GM12878 (cell line): ENCODE measurements at regions not wholly inside any gene's neighbourhood (a gene's known extent, or its start where the extent isn't known, plus 50 kb on each side); places are given as distances from the start of the nearest gene placed in this dataset.

Experiments
- ATAC-seq: fragments of 200-7000 bp; cut with Tn5 transposase; 3 replicates; pipeline ENCODE4 v1.9.1; 2020; ENCODE audit warnings: mild to moderate bottlenecking, moderate library complexity
- BruUV-seq: library from RNA; stranded (reverse); fragments of 400-500 nt; replicated peaks from 2 replicates; lab custom pipeline; 2021; lab: Mats Ljungman, UMichigan
- CTCF ChIA-PET: fragments of 300-600 bp; sonication (Branson Sonifier 250); formaldehyde crosslinking; extraction: SDS; loops from one replicate; lab custom pipeline; 2021; ENCODE audit warnings: inconsistent platforms; lab: Yijun Ruan, JAX
- POLR2A ChIA-PET: fragments of 350-600 bp; formaldehyde crosslinking; extraction: SDS; loops from one replicate; lab custom pipeline; 2021; ENCODE audit warnings: inconsistent platforms; lab: Charles Lee
- RAD21 ChIA-PET: fragments of 300-600 bp; sonication (Branson Sonifier 250); formaldehyde crosslinking; loops from one replicate; lab custom pipeline; 2023; ENCODE audit warnings: antibody characterized with exemption; ENCODE audit not compliant: unreplicated experiment; lab: Charles Lee
- SMC1A ChIA-PET: fragments of 300-600 bp; sonication (Branson Sonifier 250); formaldehyde crosslinking; loops from one replicate; lab custom pipeline; 2023; ENCODE audit not compliant: unreplicated experiment, uncharacterized antibody; lab: Charles Lee
- DNase-seq: peaks from one replicate; pipeline ENCODE4 v3.0.0-alpha.2; 2011; ENCODE audit warnings: low read depth, low spot score
- FAIRE-seq: peaks from 3 replicates; lab custom pipeline; 2011; peaks lifted over from hg19 to GRCh38; lab: Jason Lieb, UNC
- H2AFZ ChIP-seq: 2 replicates; pipeline ENCODE4 v1.6.0; 2011; ENCODE audit warnings: low read depth, low read length, control low read depth; ENCODE audit not compliant: control insufficient read depth
- H3K27ac ChIP-seq: 2 replicates; pipeline ENCODE4 v1.5.1; 2011; ENCODE audit warnings: control low read depth; ENCODE audit not compliant: control insufficient read depth, insufficient read depth
- H3K27me3 ChIP-seq, 2 experiments: replicated peaks in 1 of 2; 2 replicates each; pipeline versions ENCODE4 v1.6.0 to v1.6.1; 2011; ENCODE audit warnings: low read length in 1 of 2; ENCODE audit not compliant: control insufficient read depth in 2 of 2, insufficient read depth in 2 of 2
- H3K36me3 ChIP-seq, 2 experiments: 2 replicates each; pipeline ENCODE4 v1.5.1; 2011; ENCODE audit warnings: low read length in 1 of 2; ENCODE audit not compliant: control insufficient read depth in 2 of 2, insufficient read depth in 2 of 2
- H3K4me1 ChIP-seq: 2 replicates; pipeline ENCODE4 v1.6.1; 2011; ENCODE audit warnings: mild to moderate bottlenecking, low read length, moderate library complexity, mixed read lengths; ENCODE audit not compliant: control insufficient read depth, insufficient read depth
- H3K4me2 ChIP-seq: 2 replicates; pipeline ENCODE4 v1.6.0; 2011; ENCODE audit warnings: control low read depth; ENCODE audit not compliant: control insufficient read depth, insufficient read depth
- H3K4me3 ChIP-seq: fragments of 200-600 bp; sonication (generic); 2 replicates; pipeline ENCODE4 v1.5.1; 2016
- H3K79me2 ChIP-seq: 2 replicates; pipeline ENCODE4 v1.6.0; 2011; ENCODE audit warnings: low read length; ENCODE audit not compliant: control insufficient read depth, insufficient read depth
- H3K9ac ChIP-seq: 2 replicates; pipeline ENCODE4 v1.8.0; 2011; ENCODE audit warnings: low read length, control low read depth, mixed read lengths; ENCODE audit not compliant: control insufficient read depth, insufficient read depth
- H3K9me3 ChIP-seq: replicated peaks from 3 replicates; pipeline ENCODE4 v1.5.1; 2011; ENCODE audit warnings: mild to moderate bottlenecking, low read length; ENCODE audit not compliant: control insufficient read depth, insufficient read depth
- H4K20me1 ChIP-seq: 2 replicates; pipeline ENCODE4 v1.6.0; 2011; ENCODE audit not compliant: control insufficient read depth, insufficient read depth
- BHLHE40 ChIP-seq, 2 experiments: fragments of 450-650 bp in 1 of 2; IDR thresholded peaks; 2 replicates each; pipeline ENCODE4 v1.6.1; 2011 to 2017; ENCODE audit warnings: low read depth in 2 of 2, borderline replicate concordance in 1 of 2, improper control_type of control experiment in 1 of 2, low read length in 1 of 2, mild to moderate bottlenecking in 1 of 2
- CHD1 ChIP-seq: IDR thresholded peaks from 2 replicates; pipeline ENCODE4 v1.6.1; 2012; ENCODE audit warnings: low read depth, low read length, improper control_type of control experiment
- CHD4 ChIP-seq: fragments of 200-600 bp; sonication (generic); IDR thresholded peaks from 2 replicates; pipeline ENCODE4 v1.6.1; 2016; ENCODE audit warnings: mild to moderate bottlenecking
- IKZF2 ChIP-seq, 2 experiments: fragments of 450-650 bp; IDR thresholded peaks; 2 replicates each; pipeline ENCODE4 v1.6.1; 2017; ENCODE audit warnings: mild to moderate bottlenecking in 2 of 2, moderate library complexity in 2 of 2
- JUND ChIP-seq: IDR thresholded peaks from 2 replicates; pipeline ENCODE4 v1.6.1; 2012; ENCODE audit warnings: low read depth, mild to moderate bottlenecking, low read length, improper control_type of control experiment, moderate library complexity
- MEF2B ChIP-seq: fragments of 450-650 bp; IDR thresholded peaks from 2 replicates; pipeline ENCODE4 v1.6.1; 2018; ENCODE audit warnings: mild to moderate bottlenecking, moderate library complexity; ENCODE audit not compliant: partially characterized antibody, poor library complexity, severe bottlenecking
- MXI1 ChIP-seq: fragments of 150-350 bp; IDR thresholded peaks from 2 replicates; pipeline ENCODE4 v1.6.1; 2011; ENCODE audit warnings: low read depth, mild to moderate bottlenecking, inconsistent platforms, low read length, improper control_type of control experiment
- NR2C1 ChIP-seq: fragments of 450-650 bp; IDR thresholded peaks from 2 replicates; pipeline ENCODE4 v1.6.1; 2017; ENCODE audit warnings: antibody characterized with exemption, mild to moderate bottlenecking, moderate library complexity
- PML ChIP-seq: IDR thresholded peaks from 2 replicates; pipeline ENCODE4 v1.6.1; 2012; ENCODE audit warnings: low read length, inconsistent platforms
- RCOR1 ChIP-seq: conservative IDR thresholded peaks from 2 replicates; pipeline ENCODE4 v1.6.1; 2012; ENCODE audit warnings: low read depth, low read length, improper control_type of control experiment
- RFX5 ChIP-seq: IDR thresholded peaks from 2 replicates; pipeline ENCODE4 v1.6.1; 2011; ENCODE audit warnings: low read depth, low read length, improper control_type of control experiment
- SMAD1 ChIP-seq: fragments of 450-650 bp; IDR thresholded peaks from 2 replicates; pipeline ENCODE4 v1.6.1; 2018; ENCODE audit warnings: mild to moderate bottlenecking, low read depth; ENCODE audit not compliant: partially characterized antibody
- STAT1 ChIP-seq: fragments of 450-650 bp; conservative IDR thresholded peaks from 2 replicates; pipeline ENCODE4 v1.6.1; 2014; ENCODE audit warnings: antibody characterized with exemption, mild to moderate bottlenecking
- ZBED1 ChIP-seq: IDR thresholded peaks from 2 replicates; pipeline ENCODE4 v1.6.1; 2016; ENCODE audit warnings: borderline replicate concordance
- WGBS: methylation state at CpG from one replicate; pipeline ENCODE4 v1.1.6; 2016; ENCODE audit warnings: low lambda C conversion rate; ENCODE audit not compliant: insufficient replicate concordance, insufficient coverage; ENCODE audit errors: missing lambda C conversion rate; 5-methylcytosine and 5-hydroxymethylcytosine counted together
- in situ Hi-C: fragments of 300-500 bp; cut with MboI; formaldehyde crosslinking; loops from 9 replicates; pipeline ENCODE4 v1.14.3; 2018; ENCODE audit warnings: mixed read lengths
- intact Hi-C: fragments of 100-400 bp; cut with micrococcal nuclease; formaldehyde crosslinking; loops from one replicate; pipeline ENCODE4 v1.14.2; 2022; ENCODE audit not compliant: unreplicated experiment
- TF ChIP-seq, protein P1 (sequence below): IDR thresholded peaks from 2 replicates; pipeline ENCODE4 v1.6.1; 2012; ENCODE audit warnings: low read depth, low read length, improper control_type of control experiment
- TF ChIP-seq, protein P2 (sequence below): IDR thresholded peaks from 2 replicates; pipeline ENCODE4 v1.6.1; 2012; ENCODE audit warnings: mild to moderate bottlenecking, low read depth, low read length
- TF ChIP-seq, protein P3 (sequence below): fragments of 450-650 bp; IDR thresholded peaks from 2 replicates; pipeline ENCODE4 v1.6.1; 2017; ENCODE audit warnings: low read depth, mild to moderate bottlenecking, moderate library complexity

DNA sequence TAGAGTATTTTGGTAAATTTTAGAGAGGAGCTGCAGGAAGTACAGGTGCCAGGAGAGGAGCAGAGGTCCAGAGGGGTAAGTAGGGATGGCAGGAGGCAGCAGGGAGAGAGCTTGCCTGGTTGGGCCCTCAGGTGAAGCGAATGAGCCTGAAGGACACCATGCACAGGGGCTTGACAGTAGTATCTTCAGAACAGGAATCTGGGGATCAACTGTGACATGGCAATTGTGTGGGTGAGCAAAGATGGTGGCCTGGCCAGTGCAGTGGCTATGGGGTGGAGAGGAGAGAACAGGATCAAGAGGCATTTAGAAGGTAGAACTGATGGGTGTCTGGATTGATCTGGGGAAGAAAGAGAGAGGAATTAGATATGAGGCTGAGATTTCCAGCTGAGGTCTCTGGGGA, 64.5 kb upstream of the SMOX start:
- ATAC-seq (no peak), FAIRE-seq (no peak), DNase-seq (no peak)
- no peaks in the 10 kb centered on the region for H3K9me3 ChIP-seq
- ChIA-PET RAD21 (interaction anchor here (1.1 to 2.5 kb wide), 3 partner anchors 70 to 298 kb away, joined by 3 to 9 read pairs (median 4); partner anchors contain the start of gene CENPB), CTCF (interaction anchor here (0.6 to 3.6 kb wide), 16 partner anchors 8 to 433 kb away, joined by 3 to 34 read pairs (median 6); partner anchors contain the start of gene CENPB), SMC1A (interaction anchor here (0.7 to 2.6 kb wide), 4 partner anchors 57 to 196 kb away, joined by 3 to 9 read pairs (median 3); no protein-coding TSS in a partner anchor), POLR2A (interaction anchor here (1.6 kb wide), 1 partner anchor 264 kb away, joined by 4 read pairs; the partner anchor contains the start of gene AP5S1)
- H3K4me2 ChIP-seq, result no peak overlapping the region
- H2AFZ ChIP-seq, result no peak overlapping the region
- H3K4me1 ChIP-seq, result peaks cover 22% of the 10 kb centered on the region
- WGBS, result 82% methylated on average over 1 of the region's 1 CpG
- no TSS peak for BruUV-seq
- no peaks in the 10 kb centered on the region for H4K20me1 ChIP-seq
- no peak overlapping the region for H3K4me3 ChIP-seq
- H3K79me2 ChIP-seq, result no peaks in the 10 kb centered on the region
- no peaks in the 10 kb centered on the region; a peak in 1 of 4 replicates for H3K27me3 ChIP-seq
- in situ Hi-C loops, result no loop called here
- no peak overlapping the region for H3K27ac ChIP-seq
- TF ChIP-seq IKZF2 (IDR thresholded peaks at IDR 0.05) (no peak), NR2C1 (no peak), SMAD1 (no peak), CHD1 (no peak), STAT1 (no peak), MXI1 (no peak), RFX5 (no peak), MEF2B (no peak), BHLHE40 (IDR thresholded peaks at IDR 0.05; ENCODE audit: borderline replicate concordance in 1 of 2, low read depth in 2 of 2, low read length in 1 of 2) (no peak), ZBED1 (no peak), RCOR1 (no peak), JUND (no peak), PML (no peak), CHD4 (no peak)
- TF ChIP-seq, protein P1, sequence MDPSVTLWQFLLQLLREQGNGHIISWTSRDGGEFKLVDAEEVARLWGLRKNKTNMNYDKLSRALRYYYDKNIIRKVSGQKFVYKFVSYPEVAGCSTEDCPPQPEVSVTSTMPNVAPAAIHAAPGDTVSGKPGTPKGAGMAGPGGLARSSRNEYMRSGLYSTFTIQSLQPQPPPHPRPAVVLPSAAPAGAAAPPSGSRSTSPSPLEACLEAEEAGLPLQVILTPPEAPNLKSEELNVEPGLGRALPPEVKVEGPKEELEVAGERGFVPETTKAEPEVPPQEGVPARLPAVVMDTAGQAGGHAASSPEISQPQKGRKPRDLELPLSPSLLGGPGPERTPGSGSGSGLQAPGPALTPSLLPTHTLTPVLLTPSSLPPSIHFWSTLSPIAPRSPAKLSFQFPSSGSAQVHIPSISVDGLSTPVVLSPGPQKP, result no peak
- TF ChIP-seq, protein P2, sequence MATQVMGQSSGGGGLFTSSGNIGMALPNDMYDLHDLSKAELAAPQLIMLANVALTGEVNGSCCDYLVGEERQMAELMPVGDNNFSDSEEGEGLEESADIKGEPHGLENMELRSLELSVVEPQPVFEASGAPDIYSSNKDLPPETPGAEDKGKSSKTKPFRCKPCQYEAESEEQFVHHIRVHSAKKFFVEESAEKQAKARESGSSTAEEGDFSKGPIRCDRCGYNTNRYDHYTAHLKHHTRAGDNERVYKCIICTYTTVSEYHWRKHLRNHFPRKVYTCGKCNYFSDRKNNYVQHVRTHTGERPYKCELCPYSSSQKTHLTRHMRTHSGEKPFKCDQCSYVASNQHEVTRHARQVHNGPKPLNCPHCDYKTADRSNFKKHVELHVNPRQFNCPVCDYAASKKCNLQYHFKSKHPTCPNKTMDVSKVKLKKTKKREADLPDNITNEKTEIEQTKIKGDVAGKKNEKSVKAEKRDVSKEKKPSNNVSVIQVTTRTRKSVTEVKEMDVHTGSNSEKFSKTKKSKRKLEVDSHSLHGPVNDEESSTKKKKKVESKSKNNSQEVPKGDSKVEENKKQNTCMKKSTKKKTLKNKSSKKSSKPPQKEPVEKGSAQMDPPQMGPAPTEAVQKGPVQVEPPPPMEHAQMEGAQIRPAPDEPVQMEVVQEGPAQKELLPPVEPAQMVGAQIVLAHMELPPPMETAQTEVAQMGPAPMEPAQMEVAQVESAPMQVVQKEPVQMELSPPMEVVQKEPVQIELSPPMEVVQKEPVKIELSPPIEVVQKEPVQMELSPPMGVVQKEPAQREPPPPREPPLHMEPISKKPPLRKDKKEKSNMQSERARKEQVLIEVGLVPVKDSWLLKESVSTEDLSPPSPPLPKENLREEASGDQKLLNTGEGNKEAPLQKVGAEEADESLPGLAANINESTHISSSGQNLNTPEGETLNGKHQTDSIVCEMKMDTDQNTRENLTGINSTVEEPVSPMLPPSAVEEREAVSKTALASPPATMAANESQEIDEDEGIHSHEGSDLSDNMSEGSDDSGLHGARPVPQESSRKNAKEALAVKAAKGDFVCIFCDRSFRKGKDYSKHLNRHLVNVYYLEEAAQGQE, result no peak
- TF ChIP-seq, protein P3, sequence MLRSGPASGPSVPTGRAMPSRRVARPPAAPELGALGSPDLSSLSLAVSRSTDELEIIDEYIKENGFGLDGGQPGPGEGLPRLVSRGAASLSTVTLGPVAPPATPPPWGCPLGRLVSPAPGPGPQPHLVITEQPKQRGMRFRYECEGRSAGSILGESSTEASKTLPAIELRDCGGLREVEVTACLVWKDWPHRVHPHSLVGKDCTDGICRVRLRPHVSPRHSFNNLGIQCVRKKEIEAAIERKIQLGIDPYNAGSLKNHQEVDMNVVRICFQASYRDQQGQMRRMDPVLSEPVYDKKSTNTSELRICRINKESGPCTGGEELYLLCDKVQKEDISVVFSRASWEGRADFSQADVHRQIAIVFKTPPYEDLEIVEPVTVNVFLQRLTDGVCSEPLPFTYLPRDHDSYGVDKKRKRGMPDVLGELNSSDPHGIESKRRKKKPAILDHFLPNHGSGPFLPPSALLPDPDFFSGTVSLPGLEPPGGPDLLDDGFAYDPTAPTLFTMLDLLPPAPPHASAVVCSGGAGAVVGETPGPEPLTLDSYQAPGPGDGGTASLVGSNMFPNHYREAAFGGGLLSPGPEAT, result no peak
- H3K9ac ChIP-seq, result no peak overlapping the region
- no peaks in the 10 kb centered on the region for H3K36me3 ChIP-seq
- intact Hi-C loops, result loop anchor here (5.0 to 10.0 kb wide), 2 partner anchors 297 to 399 kb away; partner anchors contain the start of genes ADAM33 and CENPB
